ENCODE measurements at regions not wholly inside any gene's neighbourhood (a gene's known extent, or its start where the extent isn't known, plus 50 kb on each side); places are given as distances from the start of the nearest gene placed in this dataset.

GRCh38 chr19:34096020-34096915 lies 76.0 kb upstream of the LSM14A start:
- Histone ChIP-seq H4K20me1 (ENCODE audit: insufficient read depth, low read length) (no peaks in the 10 kb centered on the region), H3K27ac (ENCODE audit: low read depth, low read length, poor library complexity, severe bottlenecking) (no peak overlapping the region), H3K4me1 (ENCODE audit: insufficient read depth, low read length, poor library complexity, severe bottlenecking) (no peaks in the 10 kb centered on the region), H2AFZ (ENCODE audit: low read length) (peak overlapping the region; percentile 35; the same call in 1 of the 2 replicates), H3K36me3 (ENCODE audit: insufficient read depth, low read length) (no peaks in the 10 kb centered on the region), H3K4me3 (ENCODE audit: low read depth, low read length, poor library complexity, severe bottlenecking) (no peak overlapping the region), H3K4me2 (ENCODE audit: low read length) (no peak overlapping the region), H3K9me2 (ENCODE audit: insufficient read depth, low read length) (no peaks in the 10 kb centered on the region), H3K9me3 (ENCODE audit: low read length) (no peaks in the 10 kb centered on the region), H3K79me2 (ENCODE audit: insufficient read depth, low read depth, low read length) (no peaks in the 10 kb centered on the region)
- POLR2A ChIA-PET, result interaction anchor here (0.7 to 0.8 kb wide), 2 partner anchors 15 to 1082 kb away, joined by 3 to 4 read pairs; no protein-coding TSS in a partner anchor
- no TSS peak for BruUV-seq (replicated peaks)
- DNase-seq (ENCODE audit: low spot score), result peak; percentile 68
- intact Hi-C loops (cut with micrococcal nuclease; ENCODE audit: unreplicated experiment), result loop anchor here (1.0 to 5.0 kb wide), 2 partner anchors 304 to 318 kb away; no protein-coding TSS in a partner anchor
- CTCF ChIA-PET (ENCODE audit: unreplicated experiment), result interaction anchor here (1.1 kb wide), 1 partner anchor 318 kb away, joined by 4 read pairs; no protein-coding TSS in a partner anchor
- TF ChIP-seq EZH2phosphoT487 (IDR thresholded peaks at IDR 0.05; ENCODE audit: borderline replicate concordance, low read depth, low read length) (no peak), CTCF (conservative IDR thresholded peaks at IDR 0.05; ENCODE audit: low read length) (peak; percentile 91)

- H2AFZ ChIP-seq (ENCODE audit: low read length), result peak overlapping the region; percentile 46; the same call in 1 of the 2 replicates
- ChIA-PET POLR2A (interaction anchor here (0.5 kb wide), 1 partner anchor 228 kb away, joined by 4 read pairs; no protein-coding TSS in a partner anchor), CTCF (ENCODE audit: unreplicated experiment) (no interaction called here)
- no peaks in the 10 kb centered on the region for H3K9me3 ChIP-seq (ENCODE audit: low read length)
- DNase-seq (ENCODE audit: low spot score), result peak; percentile 8
- no peaks in the 10 kb centered on the region for H3K79me2 ChIP-seq (ENCODE audit: insufficient read depth, low read depth, low read length)
- no TSS peak for BruUV-seq (replicated peaks)
- H3K27ac ChIP-seq (ENCODE audit: low read depth, low read length, poor library complexity, severe bottlenecking), result no peak overlapping the region
- H3K36me3 ChIP-seq (ENCODE audit: insufficient read depth, low read length), result no peaks in the 10 kb centered on the region
- no peaks in the 10 kb centered on the region for H4K20me1 ChIP-seq (ENCODE audit: insufficient read depth, low read length)
- no peak for TF ChIP-seq CTCF (conservative IDR thresholded peaks at IDR 0.05; ENCODE audit: low read length)
- TF ChIP-seq EZH2phosphoT487 (IDR thresholded peaks at IDR 0.05; ENCODE audit: borderline replicate concordance, low read depth, low read length), result no peak
- no peaks in the 10 kb centered on the region for H3K4me1 ChIP-seq (ENCODE audit: insufficient read depth, low read length, poor library complexity, severe bottlenecking)
- intact Hi-C loops (cut with micrococcal nuclease; ENCODE audit: unreplicated experiment), result no loop called here
- no peaks in the 10 kb centered on the region for H3K9me2 ChIP-seq (ENCODE audit: insufficient read depth, low read length)
- no peak overlapping the region for H3K4me2 ChIP-seq (ENCODE audit: low read length)
- H3K4me3 ChIP-seq (ENCODE audit: low read depth, low read length, poor library complexity, severe bottlenecking), result no peak overlapping the region
These were observed 68.2 kb upstream of the LSM14A start for GRCh38 chr19:34104096-34104495.

- Histone ChIP-seq H3K4me2 (ENCODE audit: low read length) (no peak overlapping the region), H3K9me3 (ENCODE audit: low read length) (no peaks in the 10 kb centered on the region), H2AFZ (ENCODE audit: low read length) (peak overlapping the region; percentile 46; the same call in 1 of the 2 replicates), H3K9me2 (ENCODE audit: insufficient read depth, low read length) (no peaks in the 10 kb centered on the region), H4K20me1 (ENCODE audit: insufficient read depth, low read length) (no peaks in the 10 kb centered on the region), H3K79me2 (ENCODE audit: insufficient read depth, low read depth, low read length) (no peaks in the 10 kb centered on the region), H3K36me3 (ENCODE audit: insufficient read depth, low read length) (no peaks in the 10 kb centered on the region), H3K4me1 (ENCODE audit: insufficient read depth, low read length, poor library complexity, severe bottlenecking) (no peaks in the 10 kb centered on the region), H3K4me3 (ENCODE audit: low read depth, low read length, poor library complexity, severe bottlenecking) (no peak overlapping the region), H3K27ac (ENCODE audit: low read depth, low read length, poor library complexity, severe bottlenecking) (no peak overlapping the region)
- ChIA-PET POLR2A (interaction anchor here (0.5 kb wide), 1 partner anchor 228 kb away, joined by 4 read pairs; no protein-coding TSS in a partner anchor), CTCF (ENCODE audit: unreplicated experiment) (no interaction called here)
- no peak for DNase-seq (ENCODE audit: low spot score)
- BruUV-seq (replicated peaks), result no TSS peak
- TF ChIP-seq EZH2phosphoT487 (IDR thresholded peaks at IDR 0.05; ENCODE audit: borderline replicate concordance, low read depth, low read length), result no peak
- TF ChIP-seq CTCF (conservative IDR thresholded peaks at IDR 0.05; ENCODE audit: low read length), result no peak
- intact Hi-C loops (cut with micrococcal nuclease; ENCODE audit: unreplicated experiment), result no loop called here
These were observed 67.7 kb upstream of the LSM14A start for GRCh38 chr19:34104557-34104956.

Measured in OCI-LY7 (cell line).